A673 (cell line): ENCODE measurements at regions not wholly inside any gene's neighbourhood (a gene's known extent, or its start where the extent isn't known, plus 50 kb on each side); places are given as distances from the start of the nearest gene placed in this dataset.
A peak's percentile ranks its signal among the peaks of the same experiment; 100 is the strongest.

ENCODE experiments used
- BruUV-seq: library from RNA; stranded (reverse); fragments of 400-500 nt; replicated peaks from 2 replicates; lab custom pipeline; 2021; lab: Mats Ljungman, UMichigan
- CTCF ChIA-PET: fragments of 300-600 bp; sonication (Branson Sonifier 250); formaldehyde crosslinking; loops from one replicate; lab custom pipeline; 2022; ENCODE audit warnings: antibody characterized with exemption; lab: Charles Lee
- POLR2A ChIA-PET: fragments of 300-600 bp; sonication (Branson Sonifier 250); formaldehyde crosslinking; loops from one replicate; lab custom pipeline; 2022; ENCODE audit warnings: antibody characterized with exemption; ENCODE audit not compliant: low non-redundant PET; lab: Charles Lee
- DNase-seq: peaks from one replicate; pipeline ENCODE4 v3.0.0-alpha.2; 2015; ENCODE audit warnings: low spot score
- H3K27ac ChIP-seq: fragments of 200-600 bp; sonication (generic); 2 replicates; pipeline ENCODE4 v1.5.1; 2016; ENCODE audit warnings: mixed run types, low read depth, mild to moderate bottlenecking, mixed read lengths, antibody characterized with exemption, low read length; ENCODE audit not compliant: poor library complexity, severe bottlenecking
- H3K27me3 ChIP-seq: fragments of 200-600 bp; sonication (generic); replicated peaks from 2 replicates; pipeline ENCODE4 v1.6.1; 2017; ENCODE audit warnings: mixed run types, low read depth, mild to moderate bottlenecking, mixed read lengths, antibody characterized with exemption, low read length; ENCODE audit not compliant: insufficient read depth, poor library complexity
- H3K36me3 ChIP-seq: fragments of 200-600 bp; sonication (generic); 2 replicates; pipeline ENCODE4 v1.6.1; 2016; ENCODE audit warnings: mixed run types, mild to moderate bottlenecking, mixed read lengths, antibody characterized with exemption, low read length; ENCODE audit not compliant: insufficient read depth, poor library complexity, severe bottlenecking
- H3K4me1 ChIP-seq: fragments of 200-600 bp; sonication (generic); 2 replicates; pipeline ENCODE4 v1.6.1; 2017; ENCODE audit warnings: mixed run types, mild to moderate bottlenecking, mixed read lengths, antibody characterized with exemption, low read length; ENCODE audit not compliant: insufficient read depth, poor library complexity, severe bottlenecking
- H3K4me3 ChIP-seq: fragments of 200-600 bp; sonication (generic); 2 replicates; pipeline ENCODE4 v1.5.1; 2016; ENCODE audit warnings: low read depth, mixed run types, mild to moderate bottlenecking, mixed read lengths, low read length; ENCODE audit not compliant: poor library complexity, severe bottlenecking
- H3K9me3 ChIP-seq: fragments of 200-600 bp; sonication (generic); 2 replicates; pipeline ENCODE4 v1.6.1; 2016; ENCODE audit warnings: mixed run types, low read depth, mild to moderate bottlenecking, mixed read lengths, antibody characterized with exemption, low read length; ENCODE audit not compliant: poor library complexity, severe bottlenecking
- CTCF ChIP-seq: fragments of 300-800, 200-600 bp; sonication (generic); conservative IDR thresholded peaks from 2 replicates; pipeline ENCODE4 v1.5.1; 2017; ENCODE audit warnings: low read depth, mild to moderate bottlenecking, antibody characterized with exemption, low read length, moderate library complexity, mixed read lengths
- EZH2 ChIP-seq: fragments of 200-600 bp; sonication (generic); IDR thresholded peaks from 2 replicates; pipeline ENCODE4 v1.6.1; 2017; ENCODE audit warnings: borderline replicate concordance, low read depth, mild to moderate bottlenecking, mixed read lengths, antibody characterized with exemption, low read length; ENCODE audit not compliant: poor library complexity, severe bottlenecking
- intact Hi-C: fragments of 100-400 bp; cut with micrococcal nuclease; formaldehyde crosslinking; loops from one replicate; pipeline ENCODE4 v1.10.0; 2022; ENCODE audit not compliant: unreplicated experiment

- TF ChIP-seq EZH2, result no peak
- TF ChIP-seq CTCF, result no peak
- Histone ChIP-seq H3K27me3 (no peaks in the 10 kb centered on the region), H3K9me3 (no peaks in the 10 kb centered on the region), H3K36me3 (no peaks in the 10 kb centered on the region), H3K4me1 (peaks cover 11% of the 10 kb centered on the region), H3K4me3 (no peak overlapping the region), H3K27ac (no peak overlapping the region)
- no peak for DNase-seq
- ChIA-PET CTCF (no interaction called here), POLR2A (no interaction called here)
- intact Hi-C loops, result no loop called here
- no TSS peak for BruUV-seq
These were observed 88.5 kb upstream of the NANOGP8 start for GRCh38 chr15:35173444-35174118.

- TF ChIP-seq CTCF (no peak), EZH2 (no peak)
- Histone ChIP-seq H3K4me1 (peaks cover 27% of the 10 kb centered on the region), H3K9me3 (no peaks in the 10 kb centered on the region), H3K4me3 (no peak overlapping the region), H3K27me3 (no peaks in the 10 kb centered on the region), H3K36me3 (no peaks in the 10 kb centered on the region), H3K27ac (no peak overlapping the region)
- intact Hi-C loops, result no loop called here
- DNase-seq, result no peak
- POLR2A ChIA-PET, result no interaction called here
- CTCF ChIA-PET, result no interaction called here
- no TSS peak for BruUV-seq
These were observed 85.1 kb upstream of the NANOGP8 start for GRCh38 chr15:35170207-35170606.

- peaks cover 27% of the 10 kb centered on the region for H3K4me1 ChIP-seq
- no peak overlapping the region for H3K27ac ChIP-seq
- DNase-seq, result peak; percentile 70
- TF ChIP-seq EZH2, result no peak
- CTCF ChIA-PET, result no interaction called here
- no peak overlapping the region for H3K4me3 ChIP-seq
- BruUV-seq, result no TSS peak
- no peaks in the 10 kb centered on the region for H3K9me3 ChIP-seq
- POLR2A ChIA-PET, result no interaction called here
- intact Hi-C loops, result no loop called here
- no peaks in the 10 kb centered on the region for H3K27me3 ChIP-seq
- no peaks in the 10 kb centered on the region for H3K36me3 ChIP-seq
These were observed 83.4 kb upstream of the NANOGP8 start for GRCh38 chr15:35168464-35168863.

GRCh38 chr15:35167675-35168074 is 82.6 kb upstream of the NANOGP8 start:
- ChIA-PET POLR2A (no interaction called here), CTCF (no interaction called here)

More at GRCh38 chr15:35167675-35168074, 82.6 kb upstream of the NANOGP8 start:
- Histone ChIP-seq H3K36me3 (no peaks in the 10 kb centered on the region), H3K27me3 (no peaks in the 10 kb centered on the region), H3K27ac (no peak overlapping the region), H3K4me3 (no peak overlapping the region), H3K4me1 (peaks cover 27% of the 10 kb centered on the region), H3K9me3 (no peaks in the 10 kb centered on the region)
- no TSS peak for BruUV-seq
- DNase-seq, result peak; percentile 3
- intact Hi-C loops, result no loop called here
- TF ChIP-seq EZH2, result no peak
- no peak for TF ChIP-seq CTCF
